ENCODE measurements at regions not wholly inside any gene's neighbourhood (a gene's known extent, or its start where the extent isn't known, plus 50 kb on each side); places are given as distances from the start of the nearest gene placed in this dataset.

DNA sequence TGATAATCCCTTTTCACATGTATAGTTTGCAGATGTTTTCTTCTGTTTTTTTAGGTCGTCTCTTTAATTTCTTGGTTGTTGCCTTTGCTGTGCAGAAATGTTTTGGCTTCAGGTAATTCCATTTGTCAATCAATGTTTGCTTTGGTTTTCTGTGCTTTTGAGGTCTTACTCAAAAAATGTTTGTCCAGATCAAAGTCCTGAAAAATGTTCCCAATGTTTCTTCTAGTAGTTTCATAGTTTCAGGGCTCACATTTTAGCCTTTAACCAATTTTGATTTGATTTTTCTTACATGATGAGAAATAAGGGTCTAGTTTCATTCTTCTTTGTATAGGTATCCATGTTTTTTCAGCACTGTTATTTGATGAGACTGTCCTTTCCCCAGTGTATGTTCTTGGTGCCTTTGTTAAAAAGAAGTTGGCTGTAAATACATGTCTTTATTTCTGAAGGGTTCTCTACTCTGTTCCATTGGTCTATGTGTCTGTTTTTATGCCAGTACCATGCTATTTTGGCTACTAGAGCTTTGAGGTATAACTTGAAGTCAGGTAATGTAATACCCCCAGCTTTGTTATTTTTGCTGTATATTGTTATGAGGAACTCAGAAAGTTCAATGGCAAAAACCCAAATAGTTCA, 578.7 kb upstream of the SEL1L start:
- TF ChIP-seq, protein P1, sequence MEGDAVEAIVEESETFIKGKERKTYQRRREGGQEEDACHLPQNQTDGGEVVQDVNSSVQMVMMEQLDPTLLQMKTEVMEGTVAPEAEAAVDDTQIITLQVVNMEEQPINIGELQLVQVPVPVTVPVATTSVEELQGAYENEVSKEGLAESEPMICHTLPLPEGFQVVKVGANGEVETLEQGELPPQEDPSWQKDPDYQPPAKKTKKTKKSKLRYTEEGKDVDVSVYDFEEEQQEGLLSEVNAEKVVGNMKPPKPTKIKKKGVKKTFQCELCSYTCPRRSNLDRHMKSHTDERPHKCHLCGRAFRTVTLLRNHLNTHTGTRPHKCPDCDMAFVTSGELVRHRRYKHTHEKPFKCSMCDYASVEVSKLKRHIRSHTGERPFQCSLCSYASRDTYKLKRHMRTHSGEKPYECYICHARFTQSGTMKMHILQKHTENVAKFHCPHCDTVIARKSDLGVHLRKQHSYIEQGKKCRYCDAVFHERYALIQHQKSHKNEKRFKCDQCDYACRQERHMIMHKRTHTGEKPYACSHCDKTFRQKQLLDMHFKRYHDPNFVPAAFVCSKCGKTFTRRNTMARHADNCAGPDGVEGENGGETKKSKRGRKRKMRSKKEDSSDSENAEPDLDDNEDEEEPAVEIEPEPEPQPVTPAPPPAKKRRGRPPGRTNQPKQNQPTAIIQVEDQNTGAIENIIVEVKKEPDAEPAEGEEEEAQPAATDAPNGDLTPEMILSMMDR (IDR thresholded peaks at IDR 0.05; ENCODE audit: borderline replicate concordance, extremely low read depth, insufficient read depth): no peak
- Histone ChIP-seq H3K27ac (ENCODE audit: low read depth in 2 of 2, low read length in 2 of 2) (no peak overlapping the region), H3K9ac (ENCODE audit: low read length in 3 of 3) (no peak overlapping the region), H3K36me3 (ENCODE audit: control insufficient read depth in 2 of 3, insufficient read depth in 3 of 3, low read length in 3 of 3) (no peaks in the 10 kb centered on the region), H3K4me1 (ENCODE audit: control insufficient read depth in 2 of 3, insufficient read depth in 2 of 3, low read depth in 1 of 3, low read length in 3 of 3) (no peaks in the 10 kb centered on the region), H3K9me3 (ENCODE audit: control insufficient read depth in 2 of 3, insufficient read depth in 1 of 3, low read length in 3 of 3) (peaks cover 0 to under 1% (median 0%) of the 10 kb centered on the region in 3 donors), H3K4me3 (ENCODE audit: low read length in 3 of 3) (no peak overlapping the region), H3K27me3 (ENCODE audit: control insufficient read depth, insufficient read depth, low read length) (no peaks in the 10 kb centered on the region)
- intact Hi-C loops (cut with DNase I): no loop called here
- DNase-seq (no peak), FAIRE-seq (no peak)

DNA sequence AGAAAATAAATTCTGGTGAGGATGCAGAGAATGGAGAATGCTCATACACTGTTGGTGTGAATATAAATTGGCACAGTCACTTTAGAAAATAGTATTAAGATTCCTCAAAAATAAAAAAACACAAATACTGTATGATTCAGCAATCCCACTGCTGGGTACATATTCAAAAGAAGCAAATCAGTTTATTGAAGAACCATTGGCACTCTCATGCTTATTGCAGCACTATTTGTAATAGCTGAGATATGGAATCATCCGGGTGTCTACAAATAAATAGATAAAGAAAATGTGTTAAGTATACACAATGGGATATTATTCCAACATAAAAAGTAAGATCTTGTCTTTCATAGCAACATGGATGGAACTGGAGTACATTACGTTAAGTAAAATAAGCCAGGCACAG, 579.4 kb upstream of the SEL1L start:
- peaks cover 0 to 5% (median 0%) of the 10 kb centered on the region in 3 donors for H3K9me3 ChIP-seq (ENCODE audit: control insufficient read depth in 2 of 3, insufficient read depth in 1 of 3, low read length in 3 of 3)
- H3K27me3 ChIP-seq (ENCODE audit: control insufficient read depth, insufficient read depth, low read length): no peaks in the 10 kb centered on the region
- H3K9ac ChIP-seq (ENCODE audit: low read length in 3 of 3): no peak overlapping the region
- intact Hi-C loops (cut with DNase I): no loop called here
- TF ChIP-seq, protein P1 (IDR thresholded peaks at IDR 0.05; ENCODE audit: borderline replicate concordance, extremely low read depth, insufficient read depth): no peak
- no peak overlapping the region for H3K27ac ChIP-seq (ENCODE audit: low read depth in 2 of 2, low read length in 2 of 2)
- FAIRE-seq: no peak
- no peaks in the 10 kb centered on the region for H3K36me3 ChIP-seq (ENCODE audit: control insufficient read depth in 2 of 3, insufficient read depth in 3 of 3, low read length in 3 of 3)
- H3K4me3 ChIP-seq (ENCODE audit: low read length in 3 of 3): no peak overlapping the region
- no peak for DNase-seq
- H3K4me1 ChIP-seq (ENCODE audit: control insufficient read depth in 2 of 3, insufficient read depth in 2 of 3, low read depth in 1 of 3, low read length in 3 of 3): no peaks in the 10 kb centered on the region

DNA sequence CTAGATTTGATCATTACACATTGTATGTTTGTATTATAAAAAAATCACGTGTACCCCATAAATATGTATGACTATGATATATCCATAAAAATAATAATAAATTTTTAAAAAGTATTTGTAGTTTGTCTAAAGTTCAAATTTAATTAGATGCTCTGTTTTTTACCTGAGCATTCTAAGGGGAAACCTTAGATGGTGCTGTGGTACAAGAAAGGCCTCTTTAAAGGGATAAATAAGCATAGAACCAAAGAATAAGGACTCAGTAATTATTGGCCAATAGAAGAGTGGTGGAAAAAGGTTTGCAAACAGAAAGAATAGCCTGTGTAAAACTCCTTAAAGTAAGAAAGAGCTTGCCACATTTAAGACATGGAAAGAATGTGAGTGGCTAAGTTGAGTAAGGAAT, 580.1 kb upstream of the SEL1L start:
- no peaks in the 10 kb centered on the region for H3K36me3 ChIP-seq (ENCODE audit: control insufficient read depth in 2 of 3, insufficient read depth in 3 of 3, low read length in 3 of 3)
- H3K27me3 ChIP-seq (ENCODE audit: control insufficient read depth, insufficient read depth, low read length): no peaks in the 10 kb centered on the region
- intact Hi-C loops (cut with DNase I): no loop called here
- no peaks in the 10 kb centered on the region for H3K4me1 ChIP-seq (ENCODE audit: control insufficient read depth in 2 of 3, insufficient read depth in 2 of 3, low read depth in 1 of 3, low read length in 3 of 3)
- no peak overlapping the region for H3K27ac ChIP-seq (ENCODE audit: low read depth in 2 of 2, low read length in 2 of 2)
- DNase-seq: no peak
- TF ChIP-seq, protein P1 (IDR thresholded peaks at IDR 0.05; ENCODE audit: borderline replicate concordance, extremely low read depth, insufficient read depth): no peak
- no peak overlapping the region for H3K9ac ChIP-seq (ENCODE audit: low read length in 3 of 3)
- no peak overlapping the region for H3K4me3 ChIP-seq (ENCODE audit: low read length in 3 of 3)
- FAIRE-seq: no peak
- H3K9me3 ChIP-seq (ENCODE audit: control insufficient read depth in 2 of 3, insufficient read depth in 1 of 3, low read length in 3 of 3): peaks cover 0 to 5% (median 0%) of the 10 kb centered on the region in 3 donors

DNA sequence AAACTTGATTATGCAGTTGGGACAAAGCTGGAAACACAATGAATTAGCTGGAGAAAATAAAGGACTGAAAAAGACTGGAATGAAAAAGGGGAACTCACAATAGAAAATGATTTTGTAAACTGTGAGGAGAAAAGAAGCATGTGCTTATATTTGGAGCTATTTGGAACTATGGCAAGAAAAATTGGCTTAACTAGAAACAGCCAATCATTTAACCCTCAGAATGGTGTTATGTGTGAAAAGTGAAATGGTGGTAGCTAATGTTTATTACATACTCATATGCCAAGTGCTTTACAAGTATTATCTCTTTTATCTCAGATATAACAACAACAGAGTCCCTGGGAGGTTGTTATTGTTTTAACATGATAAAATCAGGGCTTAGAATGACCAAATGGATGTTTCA, 583.1 kb upstream of the SEL1L start:
- H3K4me3 ChIP-seq (ENCODE audit: low read length in 3 of 3): no peak overlapping the region
- TF ChIP-seq, protein P1 (IDR thresholded peaks at IDR 0.05; ENCODE audit: borderline replicate concordance, extremely low read depth, insufficient read depth): no peak
- H3K4me1 ChIP-seq (ENCODE audit: control insufficient read depth in 2 of 3, insufficient read depth in 2 of 3, low read depth in 1 of 3, low read length in 3 of 3): no peaks in the 10 kb centered on the region
- no peak overlapping the region for H3K9ac ChIP-seq (ENCODE audit: low read length in 3 of 3)
- no peaks in the 10 kb centered on the region for H3K27me3 ChIP-seq (ENCODE audit: control insufficient read depth, insufficient read depth, low read length)
- no peak for DNase-seq
- no peak overlapping the region for H3K27ac ChIP-seq (ENCODE audit: low read depth in 2 of 2, low read length in 2 of 2)
- intact Hi-C loops (cut with DNase I): no loop called here
- FAIRE-seq: no peak
- H3K9me3 ChIP-seq (ENCODE audit: control insufficient read depth in 2 of 3, insufficient read depth in 1 of 3, low read length in 3 of 3): peaks cover 0 to 5% (median 0%) of the 10 kb centered on the region in 3 donors
- no peaks in the 10 kb centered on the region for H3K36me3 ChIP-seq (ENCODE audit: control insufficient read depth in 2 of 3, insufficient read depth in 3 of 3, low read length in 3 of 3)

Data from kidney (tissue), 13 donors.